Caco-2 (cell line): ENCODE measurements at regions not wholly inside any gene's neighbourhood (a gene's known extent, or its start where the extent isn't known, plus 50 kb on each side); places are given as distances from the start of the nearest gene placed in this dataset.

Source experiments
- BruUV-seq: library from RNA; stranded (reverse); fragments of 400-500 nt; replicated peaks from 2 replicates; lab custom pipeline; 2021; lab: Mats Ljungman, UMichigan
- CTCF ChIA-PET: fragments of 300-600 bp; sonication (Branson Sonifier 250); formaldehyde crosslinking; loops from one replicate; lab custom pipeline; 2022; ENCODE audit warnings: antibody characterized with exemption; lab: Charles Lee
- POLR2A ChIA-PET: fragments of 300-600 bp; sonication (Branson Sonifier 250); formaldehyde crosslinking; loops from one replicate; lab custom pipeline; 2022; ENCODE audit warnings: antibody characterized with exemption; lab: Charles Lee
- DNase-seq, 2 experiments: peaks; one replicate each; pipeline versions ENCODE4 v3.0.0 to v3.0.0-alpha.2; 2020 to 2022
- H3K27me3 ChIP-seq: replicated peaks from 2 replicates; pipeline ENCODE4 v1.6.0; 2011; ENCODE audit warnings: low read length; ENCODE audit not compliant: control insufficient read depth, insufficient read depth
- H3K36me3 ChIP-seq: 2 replicates; pipeline ENCODE4 v1.5.1; 2011; ENCODE audit warnings: low read length; ENCODE audit not compliant: control insufficient read depth, insufficient read depth
- H3K4me1 ChIP-seq: fragments of 250-450 bp; sonication (Bioruptor Pico); 2 replicates; pipeline ENCODE4 v1.5.1; 2020; ENCODE audit warnings: mild to moderate bottlenecking
- H3K4me3 ChIP-seq: 2 replicates; pipeline ENCODE4 v1.5.1; 2011; ENCODE audit warnings: low read depth, mild to moderate bottlenecking, control low read depth, low read length
- H3K9me3 ChIP-seq: fragments of 250-450 bp; sonication (Bioruptor Pico); 2 replicates; pipeline ENCODE4 v1.5.1; 2020; ENCODE audit warnings: mild to moderate bottlenecking, moderate library complexity
- H3K27ac Mint-ChIP-seq: one replicate; pipeline ENCODE4 v1.8.0; 2022; ENCODE audit warnings: mixed read lengths; ENCODE audit not compliant: unreplicated experiment
- H3K27me3 Mint-ChIP-seq: one replicate; pipeline ENCODE4 v1.8.0; 2022; ENCODE audit warnings: mixed read lengths; ENCODE audit not compliant: insufficient read depth, unreplicated experiment
- H3K36me3 Mint-ChIP-seq: one replicate; pipeline ENCODE4 v1.8.0; 2022; ENCODE audit warnings: mild to moderate bottlenecking, mixed read lengths; ENCODE audit not compliant: insufficient read depth, unreplicated experiment
- H3K4me1 Mint-ChIP-seq: one replicate; pipeline ENCODE4 v1.8.0; 2022; ENCODE audit warnings: low read depth, mixed read lengths; ENCODE audit not compliant: unreplicated experiment
- H3K4me3 Mint-ChIP-seq: one replicate; pipeline ENCODE4 v1.8.0; 2022; ENCODE audit warnings: mild to moderate bottlenecking, moderate library complexity, mixed read lengths; ENCODE audit not compliant: unreplicated experiment
- H3K9me3 Mint-ChIP-seq: one replicate; pipeline ENCODE4 v1.8.0; 2022; ENCODE audit warnings: mixed read lengths; ENCODE audit not compliant: unreplicated experiment
- intact Hi-C: fragments of 100-400 bp; cut with micrococcal nuclease; formaldehyde crosslinking; loops from one replicate; pipeline ENCODE4 v1.10.0; 2022; ENCODE audit not compliant: unreplicated experiment
- TF ChIP-seq, protein P1 (sequence below), 2 experiments: fragments of 200-600 bp in 1 of 2; IDR thresholded peaks; 1 replicate in 1 of 2; 2 replicates in 1 of 2; pipeline versions ENCODE4 v1.5.1 to v1.8.0; 2011 to 2022; ENCODE audit warnings: antibody characterized with exemption in 1 of 2, control low read depth in 1 of 2, inconsistent platforms in 1 of 2, low read depth in 1 of 2, low read length in 1 of 2, mild to moderate bottlenecking in 1 of 2, moderate library complexity in 1 of 2; ENCODE audit not compliant: insufficient read depth in 1 of 2, severe bottlenecking in 1 of 2, unreplicated experiment in 1 of 2

DNA sequence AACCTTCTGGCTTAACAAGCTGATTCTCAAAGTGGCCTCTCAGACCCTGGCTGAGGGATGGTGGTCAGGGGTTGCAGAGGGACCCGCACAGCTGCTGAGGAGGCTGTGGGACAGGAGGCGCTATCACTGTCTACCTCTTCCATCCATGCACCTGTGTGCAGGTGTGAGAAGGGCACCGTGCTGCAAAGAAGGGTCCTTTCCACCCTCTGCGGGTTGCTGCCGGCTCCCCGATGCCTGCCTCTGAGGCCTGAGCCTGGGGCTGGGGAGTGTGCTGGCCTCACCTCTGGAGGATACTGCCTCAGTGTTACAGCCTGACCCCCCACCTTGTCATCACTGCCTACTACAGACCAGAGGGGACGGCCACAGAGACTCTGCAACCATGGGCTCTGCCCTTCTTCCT lies 66.1 kb upstream of the B3GAT1 start:
- no peaks in the 10 kb centered on the region for H3K4me1 Mint-ChIP-seq
- H3K27me3 ChIP-seq: no peaks in the 10 kb centered on the region
- no peaks in the 10 kb centered on the region for H3K36me3 Mint-ChIP-seq
- H3K4me1 ChIP-seq: no peaks in the 10 kb centered on the region
- ChIA-PET CTCF (no interaction called here), POLR2A (no interaction called here)
- BruUV-seq: no TSS peak
- TF ChIP-seq, protein P1, sequence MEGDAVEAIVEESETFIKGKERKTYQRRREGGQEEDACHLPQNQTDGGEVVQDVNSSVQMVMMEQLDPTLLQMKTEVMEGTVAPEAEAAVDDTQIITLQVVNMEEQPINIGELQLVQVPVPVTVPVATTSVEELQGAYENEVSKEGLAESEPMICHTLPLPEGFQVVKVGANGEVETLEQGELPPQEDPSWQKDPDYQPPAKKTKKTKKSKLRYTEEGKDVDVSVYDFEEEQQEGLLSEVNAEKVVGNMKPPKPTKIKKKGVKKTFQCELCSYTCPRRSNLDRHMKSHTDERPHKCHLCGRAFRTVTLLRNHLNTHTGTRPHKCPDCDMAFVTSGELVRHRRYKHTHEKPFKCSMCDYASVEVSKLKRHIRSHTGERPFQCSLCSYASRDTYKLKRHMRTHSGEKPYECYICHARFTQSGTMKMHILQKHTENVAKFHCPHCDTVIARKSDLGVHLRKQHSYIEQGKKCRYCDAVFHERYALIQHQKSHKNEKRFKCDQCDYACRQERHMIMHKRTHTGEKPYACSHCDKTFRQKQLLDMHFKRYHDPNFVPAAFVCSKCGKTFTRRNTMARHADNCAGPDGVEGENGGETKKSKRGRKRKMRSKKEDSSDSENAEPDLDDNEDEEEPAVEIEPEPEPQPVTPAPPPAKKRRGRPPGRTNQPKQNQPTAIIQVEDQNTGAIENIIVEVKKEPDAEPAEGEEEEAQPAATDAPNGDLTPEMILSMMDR (IDR thresholded peaks at IDR 0.05; ENCODE audit: insufficient read depth in 1 of 2, low read depth in 1 of 2, low read length in 1 of 2, severe bottlenecking in 1 of 2, unreplicated experiment in 1 of 2): no peak
- H3K9me3 Mint-ChIP-seq: no peaks in the 10 kb centered on the region
- H3K27ac Mint-ChIP-seq: no peak overlapping the region
- peaks cover 19% of the 10 kb centered on the region for H3K27me3 Mint-ChIP-seq
- no peaks in the 10 kb centered on the region for H3K36me3 ChIP-seq
- intact Hi-C loops: no loop called here
- peak in 1 of 2 experiments; percentile 30 for DNase-seq
- no peaks in the 10 kb centered on the region for H3K9me3 ChIP-seq
- no peak overlapping the region for H3K4me3 Mint-ChIP-seq
- no peak overlapping the region for H3K4me3 ChIP-seq

GRCh38 chr11:134477486-134477885 lies 65.4 kb upstream of the B3GAT1 start:
- Mint-ChIP-seq H3K4me3 (no peak overlapping the region), H3K27me3 (peaks cover 19% of the 10 kb centered on the region), H3K36me3 (no peaks in the 10 kb centered on the region), H3K4me1 (no peaks in the 10 kb centered on the region), H3K27ac (no peak overlapping the region), H3K9me3 (no peaks in the 10 kb centered on the region)
- intact Hi-C loops: no loop called here
- ChIA-PET POLR2A (no interaction called here), CTCF (no interaction called here)
- H3K4me1 ChIP-seq: no peaks in the 10 kb centered on the region
- no peak for DNase-seq
- H3K36me3 ChIP-seq: no peaks in the 10 kb centered on the region
- BruUV-seq: no TSS peak
- no peaks in the 10 kb centered on the region for H3K9me3 ChIP-seq
- TF ChIP-seq, protein P1 (IDR thresholded peaks at IDR 0.05; ENCODE audit: insufficient read depth in 1 of 2, low read depth in 1 of 2, low read length in 1 of 2, severe bottlenecking in 1 of 2, unreplicated experiment in 1 of 2): no peak
- H3K4me3 ChIP-seq: no peak overlapping the region
- H3K27me3 ChIP-seq: no peaks in the 10 kb centered on the region

- H3K27ac Mint-ChIP-seq: no peak overlapping the region
- no peaks in the 10 kb centered on the region for H3K36me3 Mint-ChIP-seq
- Histone ChIP-seq H3K27me3 (no peaks in the 10 kb centered on the region), H3K4me3 (no peak overlapping the region), H3K4me1 (no peaks in the 10 kb centered on the region), H3K36me3 (no peaks in the 10 kb centered on the region), H3K9me3 (no peaks in the 10 kb centered on the region)
- H3K4me1 Mint-ChIP-seq: no peaks in the 10 kb centered on the region
- H3K4me3 Mint-ChIP-seq: no peak overlapping the region
- intact Hi-C loops: no loop called here
- ChIA-PET POLR2A (no interaction called here), CTCF (interaction anchor here (1.2 kb wide), 1 partner anchor 10 kb away, joined by 3 read pairs; no protein-coding TSS in a partner anchor)
- TF ChIP-seq, protein P1 (IDR thresholded peaks at IDR 0.05; ENCODE audit: insufficient read depth in 1 of 2, low read depth in 1 of 2, low read length in 1 of 2, severe bottlenecking in 1 of 2, unreplicated experiment in 1 of 2): no peak
- no TSS peak for BruUV-seq
- no peaks in the 10 kb centered on the region for H3K9me3 Mint-ChIP-seq
- DNase-seq: peak; percentile 43 to 58
- peaks cover 19% of the 10 kb centered on the region for H3K27me3 Mint-ChIP-seq
These were observed 64.5 kb upstream of the B3GAT1 start for GRCh38 chr11:134476435-134477021.
